ENCODE measurements at regions not wholly inside any gene's neighbourhood (a gene's known extent, or its start where the extent isn't known, plus 50 kb on each side); places are given as distances from the start of the nearest gene placed in this dataset.

DNA sequence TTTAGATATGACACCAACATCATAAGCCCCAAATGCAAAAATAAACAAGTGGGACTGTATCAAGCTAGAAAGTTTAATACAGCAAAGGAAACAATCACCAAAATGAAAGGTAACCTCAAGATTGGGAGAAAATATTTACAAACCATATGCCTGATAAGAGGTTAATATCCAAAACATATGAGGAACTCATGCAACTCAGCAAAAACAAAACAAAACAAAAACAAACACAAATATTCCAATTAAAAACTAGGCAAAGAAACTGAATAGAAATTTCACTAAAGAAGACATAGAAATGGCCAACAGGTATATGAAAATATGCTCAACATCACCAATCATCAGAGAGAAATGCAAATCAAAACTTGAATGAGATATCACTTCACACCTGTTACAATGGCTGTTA, 116.5 kb upstream of the ATP1B1 start:
- H3K27me3 ChIP-seq: no peaks in the 10 kb centered on the region
- no peak overlapping the region for H3K27ac ChIP-seq
- no peak for DNase-seq

DNA sequence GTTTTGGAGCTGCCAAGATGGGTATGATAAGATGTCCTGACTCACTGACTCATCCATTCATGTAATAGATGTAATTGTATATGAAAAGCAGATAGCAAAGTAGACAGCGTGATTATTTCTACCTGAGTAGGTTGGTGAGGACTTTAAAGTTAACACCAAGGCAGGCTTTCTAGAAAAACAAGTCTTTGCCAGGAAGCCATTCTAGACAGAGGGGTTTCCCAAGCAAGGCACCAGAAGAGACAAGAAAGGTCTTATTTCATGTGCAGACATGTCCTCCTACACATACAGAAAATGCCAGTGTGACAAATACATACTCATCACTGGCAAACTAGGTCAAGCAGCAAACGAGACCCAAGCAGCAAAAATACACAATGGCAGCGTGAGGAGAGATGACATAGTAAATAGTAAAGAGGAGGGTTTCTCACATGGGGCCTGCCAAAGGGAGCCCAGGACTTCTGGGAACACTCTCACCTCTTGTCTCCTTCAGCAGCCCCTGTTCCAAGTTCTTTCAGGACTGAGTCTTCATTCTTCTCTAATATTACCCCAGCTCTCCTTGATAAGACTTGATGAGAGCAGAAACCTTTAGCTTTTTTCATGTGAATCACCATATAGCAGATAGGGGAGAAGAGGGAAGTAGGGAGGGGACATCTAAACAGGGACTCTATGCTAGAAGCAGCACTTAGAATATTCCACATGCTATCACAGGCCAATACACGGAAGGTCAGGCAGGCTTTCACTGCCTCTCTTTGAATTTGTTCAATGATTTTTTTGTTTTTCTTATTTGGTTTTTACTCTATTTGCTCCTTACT, 114.6 kb upstream of the ATP1B1 start:
- H3K36me3 ChIP-seq: no peaks in the 10 kb centered on the region
- no peak for DNase-seq
- no peak overlapping the region for H3K4me3 ChIP-seq
- H3K27ac ChIP-seq: no peak overlapping the region
- H3K27me3 ChIP-seq: no peaks in the 10 kb centered on the region
- no peaks in the 10 kb centered on the region for H3K9me3 ChIP-seq (replicated peaks)
- H3K4me1 ChIP-seq: no peaks in the 10 kb centered on the region

More for the DNA sequence above, 116.5 kb upstream of the ATP1B1 start:
- no peaks in the 10 kb centered on the region for H3K4me1 ChIP-seq
- H3K4me3 ChIP-seq: no peak overlapping the region
- H3K36me3 ChIP-seq: no peaks in the 10 kb centered on the region
- H3K9me3 ChIP-seq (replicated peaks): no peaks in the 10 kb centered on the region

DNA sequence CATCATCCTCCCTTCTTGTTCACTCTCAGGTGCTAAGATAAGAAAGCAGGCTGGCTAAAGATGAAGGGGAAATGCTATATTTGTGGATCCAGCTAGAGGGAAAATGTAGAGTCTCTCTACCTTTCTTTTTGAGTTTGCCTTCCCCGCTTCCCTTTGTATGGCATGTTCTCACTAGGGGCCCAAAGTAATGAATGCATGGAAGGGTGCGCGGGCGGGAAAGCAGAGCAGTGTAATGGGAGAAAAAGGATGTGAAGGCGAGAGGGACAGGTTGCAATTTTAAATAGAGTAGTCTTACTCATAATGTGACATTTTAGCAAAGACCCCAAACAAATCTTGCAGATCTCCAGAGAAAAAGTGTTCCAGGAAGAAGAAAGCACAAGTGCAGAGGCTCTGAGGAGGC, 105.1 kb upstream of the ATP1B1 start:
- Histone ChIP-seq H3K4me1 (no peaks in the 10 kb centered on the region), H3K9me3 (replicated peaks) (no peaks in the 10 kb centered on the region), H3K36me3 (no peaks in the 10 kb centered on the region), H3K4me3 (no peak overlapping the region), H3K27ac (no peak overlapping the region), H3K27me3 (no peaks in the 10 kb centered on the region; the same call in 1 of the 2 replicates)
- no peak for DNase-seq

DNA sequence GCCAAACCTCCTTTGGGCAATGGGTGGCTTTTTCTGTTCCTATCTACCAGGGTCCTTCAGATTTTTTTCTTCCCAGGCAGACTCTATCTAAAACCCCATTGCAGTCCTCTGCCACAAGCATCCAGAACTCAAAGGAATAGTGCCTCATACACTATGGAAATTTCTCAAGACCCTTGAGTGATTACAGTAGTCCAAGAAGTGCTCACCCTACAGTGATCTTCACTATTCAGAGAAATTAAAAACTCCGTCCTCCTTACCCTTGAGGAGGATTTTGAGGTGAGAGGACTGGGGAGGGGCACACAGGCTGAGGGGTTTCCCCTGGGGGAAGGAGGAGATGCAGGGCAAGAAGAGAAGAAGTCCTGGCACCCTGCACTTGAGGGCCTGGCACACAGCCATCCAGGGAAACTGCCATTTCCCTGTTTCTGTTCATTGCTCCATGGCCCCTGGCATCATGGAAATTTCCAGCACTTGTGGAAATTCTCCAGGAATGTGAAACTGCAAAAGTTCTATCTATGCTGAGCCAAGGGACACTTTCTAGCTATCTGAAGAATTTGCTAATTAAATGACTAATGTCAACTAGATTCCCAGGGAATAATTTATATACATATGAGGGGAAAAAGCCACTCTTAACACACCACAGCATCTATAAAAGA, 102.5 kb upstream of the ATP1B1 start:
- Histone ChIP-seq H3K27ac (no peak overlapping the region), H3K36me3 (no peaks in the 10 kb centered on the region), H3K4me1 (no peaks in the 10 kb centered on the region), H3K9me3 (replicated peaks) (no peaks in the 10 kb centered on the region), H3K4me3 (no peak overlapping the region), H3K27me3 (no peaks in the 10 kb centered on the region; the same call in 1 of the 2 replicates)
- DNase-seq: no peak

DNA sequence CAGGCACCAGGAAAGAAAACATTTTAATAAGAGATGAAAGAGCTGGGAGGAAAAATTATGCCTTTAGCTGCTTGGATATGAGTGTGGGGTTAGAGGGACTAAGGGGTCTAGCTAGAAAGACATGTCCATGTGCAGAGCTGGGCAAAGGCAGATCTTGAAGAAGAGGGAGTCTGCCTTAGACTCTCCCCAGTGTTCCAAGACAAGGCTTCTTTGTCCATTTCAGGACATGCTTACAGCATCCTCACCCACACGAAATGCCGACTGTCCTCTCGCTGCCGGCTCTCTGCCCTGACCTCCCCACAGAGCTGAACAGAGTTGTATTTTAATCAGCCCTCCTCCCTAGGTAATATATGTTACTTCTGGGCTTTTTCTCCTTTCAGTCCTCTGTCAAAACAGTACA, 100.7 kb upstream of the ATP1B1 start:
- Histone ChIP-seq H3K27me3 (no peaks in the 10 kb centered on the region; the same call in 1 of the 2 replicates), H3K27ac (no peak overlapping the region), H3K9me3 (replicated peaks) (no peaks in the 10 kb centered on the region), H3K4me3 (no peak overlapping the region), H3K4me1 (no peaks in the 10 kb centered on the region), H3K36me3 (no peaks in the 10 kb centered on the region)
- no peak for DNase-seq

DNA sequence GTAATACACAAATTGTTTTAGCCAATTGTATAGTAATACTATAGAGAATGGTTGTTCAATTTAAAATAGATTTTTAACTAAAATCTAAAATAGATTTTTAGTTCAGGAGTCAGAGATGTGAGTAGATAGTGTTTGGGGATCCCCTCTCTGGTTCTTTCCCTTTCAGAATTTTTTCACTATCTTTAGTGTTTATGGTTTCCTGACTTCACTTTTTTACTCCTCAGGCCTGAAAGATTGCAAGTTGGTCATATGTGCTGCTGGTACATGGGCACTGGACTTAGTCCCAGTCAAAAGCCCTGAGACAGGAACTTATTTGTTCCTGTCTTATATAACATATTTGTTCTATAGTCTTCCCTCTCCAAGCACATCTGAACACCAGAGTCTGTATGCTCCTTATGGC, 96.8 kb upstream of the ATP1B1 start:
- no peak for DNase-seq
- no peak overlapping the region for H3K4me3 ChIP-seq
- no peaks in the 10 kb centered on the region for H3K27me3 ChIP-seq

DNA sequence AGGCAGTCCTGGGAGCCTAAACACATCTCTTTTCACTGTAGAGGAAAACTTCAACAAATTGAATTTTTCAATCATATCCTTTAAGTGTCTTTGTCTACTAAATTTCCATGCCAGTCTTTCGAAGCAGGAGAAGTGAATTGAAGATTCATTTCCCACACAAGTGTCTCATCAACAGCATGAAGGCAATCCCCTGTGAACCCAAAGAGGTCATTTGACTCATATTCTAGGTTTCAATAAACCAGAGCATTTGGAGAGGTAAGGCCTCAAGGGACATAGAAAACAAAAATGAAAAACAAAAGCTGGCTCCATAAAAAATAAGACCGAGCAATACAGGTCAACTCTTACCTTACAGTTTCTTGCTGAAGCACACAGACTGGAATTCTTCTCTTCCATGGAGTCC, 94.1 kb upstream of the ATP1B1 start:
- DNase-seq: no peak
- no peak overlapping the region for H3K27ac ChIP-seq
- no peaks in the 10 kb centered on the region for H3K27me3 ChIP-seq
- no peak overlapping the region for H3K4me3 ChIP-seq
- H3K9me3 ChIP-seq (replicated peaks): no peaks in the 10 kb centered on the region
- H3K36me3 ChIP-seq: no peaks in the 10 kb centered on the region
- H3K4me1 ChIP-seq: no peaks in the 10 kb centered on the region

More for the DNA sequence above, 96.8 kb upstream of the ATP1B1 start:
- Histone ChIP-seq H3K27ac (no peak overlapping the region), H3K4me1 (no peaks in the 10 kb centered on the region), H3K36me3 (no peaks in the 10 kb centered on the region), H3K9me3 (replicated peaks) (no peaks in the 10 kb centered on the region)

DNA sequence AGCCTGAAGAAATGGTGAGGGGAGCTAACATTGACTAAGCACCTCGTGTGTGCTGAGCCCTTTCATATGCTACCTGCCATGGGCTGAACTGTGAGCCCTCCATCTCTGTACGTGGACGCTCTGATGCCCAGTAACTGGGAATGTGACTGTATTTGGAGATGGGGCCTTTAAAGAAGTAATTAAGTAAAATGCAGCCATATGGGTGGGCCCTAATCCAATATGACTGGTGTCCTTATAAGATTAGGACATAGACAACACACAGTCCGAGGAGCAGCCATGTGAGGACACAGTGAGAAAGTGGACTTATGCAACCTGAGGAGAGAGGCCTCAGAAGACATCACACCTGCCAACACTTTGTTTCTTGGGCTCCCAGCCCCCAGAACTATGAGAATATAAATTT, 92.7 kb upstream of the ATP1B1 start:
- no peak for DNase-seq
- Histone ChIP-seq H3K36me3 (no peaks in the 10 kb centered on the region), H3K4me3 (no peak overlapping the region), H3K9me3 (replicated peaks) (no peaks in the 10 kb centered on the region), H3K27ac (no peak overlapping the region), H3K27me3 (no peaks in the 10 kb centered on the region), H3K4me1 (no peaks in the 10 kb centered on the region)

DNA sequence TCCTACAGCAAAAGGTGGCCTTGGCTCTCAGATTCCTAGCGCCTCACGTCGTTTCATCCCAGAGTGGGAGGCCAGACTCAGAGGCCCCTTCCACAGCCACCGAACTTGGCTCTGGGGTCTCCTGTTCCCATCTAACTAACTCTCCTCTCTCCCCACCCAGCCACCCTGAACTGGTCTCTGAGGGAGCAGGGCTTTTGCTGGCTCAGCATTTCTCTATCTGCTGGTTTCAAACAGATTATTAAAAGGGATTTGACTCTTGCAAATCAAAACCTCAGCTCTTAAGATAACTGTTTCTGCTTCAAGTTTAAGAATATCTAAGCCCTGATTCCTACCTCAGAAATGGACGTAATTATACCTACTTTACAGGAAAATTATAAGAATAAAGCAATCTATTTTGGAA, 91.0 kb upstream of the ATP1B1 start:
- H3K27me3 ChIP-seq: no peaks in the 10 kb centered on the region
- no peaks in the 10 kb centered on the region for H3K9me3 ChIP-seq (replicated peaks)
- no peak overlapping the region for H3K27ac ChIP-seq
- no peaks in the 10 kb centered on the region for H3K36me3 ChIP-seq
- DNase-seq: no peak
- no peaks in the 10 kb centered on the region for H3K4me1 ChIP-seq
- no peak overlapping the region for H3K4me3 ChIP-seq

DNA sequence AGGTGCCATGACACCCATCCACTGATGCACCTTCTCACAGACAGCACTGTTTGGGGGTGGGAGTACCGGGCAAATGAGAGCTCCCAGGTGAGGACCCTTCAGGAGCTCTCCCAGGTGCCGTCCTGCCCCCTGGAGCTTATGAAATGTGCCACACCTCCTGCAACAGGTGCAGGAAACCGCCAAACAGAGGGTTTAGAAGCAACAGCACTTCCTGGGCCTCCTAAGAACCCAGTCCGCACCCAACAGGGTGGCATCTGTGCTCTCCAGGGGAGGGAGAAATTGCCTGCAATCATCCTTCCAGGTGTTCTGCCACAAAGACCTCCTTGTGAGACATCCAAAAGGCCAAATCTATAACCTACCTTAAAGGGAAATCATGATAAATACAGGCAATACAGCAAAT, 87.7 kb upstream of the ATP1B1 start:
- Histone ChIP-seq H3K36me3 (no peaks in the 10 kb centered on the region), H3K4me1 (no peaks in the 10 kb centered on the region), H3K9me3 (replicated peaks) (no peaks in the 10 kb centered on the region), H3K27me3 (no peaks in the 10 kb centered on the region), H3K4me3 (no peak overlapping the region), H3K27ac (no peak overlapping the region)
- DNase-seq: no peak

DNA sequence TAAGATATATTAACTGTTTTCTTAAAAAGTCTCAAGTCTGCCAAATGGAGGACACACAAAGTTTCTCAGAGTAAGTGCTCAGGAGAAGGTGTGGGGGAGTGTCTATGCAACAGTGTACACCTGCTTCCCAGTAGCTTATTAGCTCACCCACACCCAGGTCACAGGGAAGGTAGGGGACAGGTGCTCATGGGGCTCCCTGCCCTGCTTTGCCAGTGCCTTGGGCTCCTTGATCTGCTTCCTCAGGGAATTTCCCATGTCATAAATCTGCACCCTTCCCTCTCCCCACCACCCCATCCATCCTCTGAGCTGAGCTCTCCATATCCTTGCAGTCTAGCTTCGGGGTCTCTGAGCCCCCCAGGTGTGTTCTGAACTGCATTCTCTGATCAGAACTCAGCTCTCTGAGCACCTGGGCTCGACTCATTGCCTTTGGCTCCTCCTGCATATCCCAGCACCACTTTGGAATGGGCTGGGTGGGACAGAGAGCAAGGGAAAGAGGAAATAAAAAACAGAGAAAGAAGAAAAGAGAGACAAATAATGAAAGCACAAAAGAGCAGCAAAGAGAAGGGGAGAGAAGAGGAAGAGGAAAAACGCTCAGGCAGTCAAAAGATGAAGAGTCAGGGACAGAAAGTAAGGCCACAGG, 87.0 kb upstream of the ATP1B1 start:
- Histone ChIP-seq H3K4me1 (no peaks in the 10 kb centered on the region), H3K27ac (no peak overlapping the region), H3K9me3 (replicated peaks) (no peaks in the 10 kb centered on the region), H3K4me3 (no peak overlapping the region), H3K27me3 (no peaks in the 10 kb centered on the region), H3K36me3 (no peaks in the 10 kb centered on the region)
- no peak for DNase-seq

DNA sequence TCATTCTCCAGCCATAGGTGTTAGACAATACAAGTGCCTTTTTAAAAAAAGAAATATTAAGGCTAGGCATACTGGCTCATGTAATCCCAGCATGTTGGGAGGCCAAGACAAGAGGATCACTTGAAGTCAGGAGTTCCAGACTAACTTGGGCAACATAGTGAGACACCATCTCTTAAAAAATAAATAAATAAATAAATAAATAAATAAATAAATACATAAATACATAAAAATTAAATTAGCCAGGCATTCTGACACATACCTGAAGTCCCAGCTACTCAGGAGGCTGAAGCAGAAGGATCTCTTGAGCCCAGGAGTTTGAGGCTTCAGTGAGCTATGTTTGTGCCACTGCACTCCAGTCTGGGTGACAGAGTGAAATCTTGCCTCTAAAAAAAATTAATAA, 85.8 kb upstream of the ATP1B1 start:
- Histone ChIP-seq H3K4me3 (no peak overlapping the region), H3K4me1 (no peaks in the 10 kb centered on the region), H3K27me3 (no peaks in the 10 kb centered on the region), H3K27ac (no peak overlapping the region), H3K9me3 (replicated peaks) (no peaks in the 10 kb centered on the region), H3K36me3 (no peaks in the 10 kb centered on the region)
- no peak for DNase-seq

DNA sequence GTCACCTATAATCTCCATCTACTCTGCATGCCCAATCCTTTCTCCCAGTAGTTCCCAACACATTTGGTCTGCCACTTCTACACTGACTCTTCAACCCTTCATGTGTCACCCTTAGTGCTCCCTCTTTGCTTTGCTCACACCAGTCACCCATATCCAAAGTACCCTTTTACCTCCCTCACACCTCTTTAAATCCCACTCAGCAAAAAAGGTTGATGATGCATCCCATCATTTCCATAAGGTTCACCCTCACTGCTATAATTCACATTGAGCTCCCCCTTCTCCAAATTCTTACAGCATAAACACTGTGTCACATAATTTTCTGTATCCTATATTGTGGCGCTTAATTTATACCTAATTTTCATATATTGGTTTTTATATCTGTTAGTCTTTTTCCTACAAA, 83.8 kb upstream of the ATP1B1 start:
- no peak for DNase-seq

DNA sequence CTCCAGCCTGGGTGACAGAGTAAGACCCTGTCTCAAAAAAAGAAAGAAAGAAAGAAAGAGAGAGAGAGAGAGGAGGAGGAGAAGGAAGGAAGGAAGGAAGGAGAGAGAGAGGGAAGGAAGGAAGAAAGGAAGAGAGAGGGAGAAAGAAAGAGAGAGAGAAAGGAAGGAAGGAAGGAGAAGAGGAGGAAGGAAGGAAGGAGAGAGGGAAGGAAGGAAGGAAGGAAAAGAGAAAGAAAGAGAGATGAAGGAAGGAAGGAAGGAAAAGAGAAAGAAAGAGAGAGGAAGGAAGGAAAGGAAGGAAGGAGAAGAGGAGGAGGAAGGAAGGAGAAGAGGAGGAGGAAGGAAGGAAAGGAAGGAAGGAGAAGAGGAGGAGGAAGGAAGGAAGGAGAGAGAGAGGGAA, 82.2 kb upstream of the ATP1B1 start:
- Histone ChIP-seq H3K4me1 (no peaks in the 10 kb centered on the region), H3K27me3 (no peaks in the 10 kb centered on the region), H3K27ac (no peak overlapping the region), H3K4me3 (no peak overlapping the region), H3K36me3 (no peaks in the 10 kb centered on the region), H3K9me3 (replicated peaks) (no peaks in the 10 kb centered on the region)
- DNase-seq: no peak

More for the DNA sequence above, 83.8 kb upstream of the ATP1B1 start:
- H3K27me3 ChIP-seq: no peaks in the 10 kb centered on the region
- H3K9me3 ChIP-seq (replicated peaks): no peaks in the 10 kb centered on the region
- no peak overlapping the region for H3K27ac ChIP-seq
- H3K4me1 ChIP-seq: no peaks in the 10 kb centered on the region
- no peaks in the 10 kb centered on the region for H3K36me3 ChIP-seq
- H3K4me3 ChIP-seq: no peak overlapping the region

DNA sequence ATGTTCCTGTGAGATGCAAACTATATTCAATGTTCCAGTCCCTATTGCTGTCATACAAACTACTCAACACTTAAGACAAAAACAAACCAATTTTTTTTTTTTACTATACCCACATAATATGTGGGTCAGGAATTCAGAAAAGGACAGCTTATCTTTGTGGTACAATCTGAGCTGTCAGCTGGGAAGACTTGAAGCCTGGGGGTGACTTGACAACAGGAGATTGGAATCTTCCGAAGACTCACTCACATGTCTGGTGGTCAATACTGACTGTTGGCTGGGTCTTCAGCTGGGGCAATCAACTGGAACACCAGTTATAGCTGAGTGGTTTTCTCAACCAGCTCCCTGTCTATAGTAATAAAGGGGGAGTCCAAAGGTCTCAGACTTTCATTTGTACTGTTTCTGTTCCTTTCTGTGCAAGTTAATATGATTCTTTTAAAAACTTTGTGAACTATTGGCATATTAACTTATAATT, 81.7 kb upstream of the ATP1B1 start:
- no peaks in the 10 kb centered on the region for H3K4me1 ChIP-seq
- H3K27me3 ChIP-seq: no peaks in the 10 kb centered on the region
- no peak for DNase-seq
- H3K4me3 ChIP-seq: no peak overlapping the region
- H3K36me3 ChIP-seq: no peaks in the 10 kb centered on the region
- H3K9me3 ChIP-seq (replicated peaks): no peaks in the 10 kb centered on the region
- no peak overlapping the region for H3K27ac ChIP-seq
